ENCODE measurements at regions not wholly inside any gene's neighbourhood (a gene's known extent, or its start where the extent isn't known, plus 50 kb on each side); places are given as distances from the start of the nearest gene placed in this dataset.

- TF ChIP-seq CTCF (IDR thresholded peaks at IDR 0.05), result no peak
- intact Hi-C loops (cut with DNase I), result no loop called here
- Histone ChIP-seq H3K27me3 (no peaks in the 10 kb centered on the region), H3K36me3 (no peaks in the 10 kb centered on the region), H3K27ac (no peak overlapping the region), H3K4me3 (no peak overlapping the region), H3K4me1 (no peaks in the 10 kb centered on the region), H3K9me3 (no peaks in the 10 kb centered on the region)
- DNase-seq (no peak), ATAC-seq (no peak), FAIRE-seq (no peak)
- 20 to 40% methylated on average over 4 of the region's 4 CpGs for WGBS, 2 donors
These were observed 133.0 kb upstream of the C1QTNF7 start for GRCh38 chr4:15294832-15295231.

GRCh38 chr4:15295421-15296162, 132.2 kb upstream of the C1QTNF7 start:
- TF ChIP-seq CTCF (IDR thresholded peaks at IDR 0.05), result no peak
- Histone ChIP-seq H3K36me3 (no peaks in the 10 kb centered on the region), H3K4me3 (no peak overlapping the region), H3K27ac (no peak overlapping the region), H3K9me3 (no peaks in the 10 kb centered on the region), H3K4me1 (no peaks in the 10 kb centered on the region), H3K27me3 (no peaks in the 10 kb centered on the region)
- 44 to 52% methylated on average over 8 of the region's 8 CpGs for WGBS, 2 donors
- DNase-seq, result no peak
- no peak for FAIRE-seq
- ATAC-seq, result no peak
- intact Hi-C loops (cut with DNase I), result no loop called here

GRCh38 chr4:15297344-15297743, 130.5 kb upstream of the C1QTNF7 start:
- H3K4me1 ChIP-seq, result no peaks in the 10 kb centered on the region
- no peak overlapping the region for H3K4me3 ChIP-seq
- no peaks in the 10 kb centered on the region for H3K36me3 ChIP-seq
- no peak for ATAC-seq
- no peaks in the 10 kb centered on the region for H3K27me3 ChIP-seq
- TF ChIP-seq CTCF (IDR thresholded peaks at IDR 0.05), result no peak
- WGBS, 2 donors, result 88 to 89% methylated on average over 3 of the region's 3 CpGs
- no peak overlapping the region for H3K27ac ChIP-seq
- H3K9me3 ChIP-seq, result no peaks in the 10 kb centered on the region
- DNase-seq, result no peak
- no peak for FAIRE-seq
- intact Hi-C loops (cut with DNase I), result no loop called here

- TF ChIP-seq CTCF (IDR thresholded peaks at IDR 0.05), result no peak
- FAIRE-seq (no peak), DNase-seq (no peak), ATAC-seq (no peak)
- 22 to 44% methylated on average over 2 of the region's 2 CpGs for WGBS, 2 donors
- no peak overlapping the region for H3K27ac ChIP-seq
- intact Hi-C loops (cut with DNase I), result no loop called here
- H3K4me1 ChIP-seq, result no peaks in the 10 kb centered on the region
- H3K36me3 ChIP-seq, result no peaks in the 10 kb centered on the region
- no peaks in the 10 kb centered on the region for H3K9me3 ChIP-seq
- H3K27me3 ChIP-seq, result no peaks in the 10 kb centered on the region
- no peak overlapping the region for H3K4me3 ChIP-seq
These were observed 128.2 kb upstream of the C1QTNF7 start for GRCh38 chr4:15299627-15300026.

- Histone ChIP-seq H3K36me3 (no peaks in the 10 kb centered on the region), H3K9me3 (no peaks in the 10 kb centered on the region), H3K27ac (no peak overlapping the region), H3K4me3 (no peak overlapping the region), H3K27me3 (no peaks in the 10 kb centered on the region), H3K4me1 (no peaks in the 10 kb centered on the region)
- intact Hi-C loops (cut with DNase I), result no loop called here
- ATAC-seq (peak in 2 of 4 donors; percentile 50 to 56), DNase-seq (no peak), FAIRE-seq (no peak)
- 34 to 63% methylated on average over 2 of the region's 2 CpGs for WGBS, 2 donors
- TF ChIP-seq CTCF (IDR thresholded peaks at IDR 0.05), result no peak
These were observed 124.7 kb upstream of the C1QTNF7 start for GRCh38 chr4:15303052-15303641.

All from pancreas (tissue), 10 donors.